CD14-positive monocyte (primary cell): ENCODE measurements at regions not wholly inside any gene's neighbourhood (a gene's known extent, or its start where the extent isn't known, plus 50 kb on each side); places are given as distances from the start of the nearest gene placed in this dataset.

Source experiments
- DNase-seq, 3 donors: peaks; one replicate each; pipeline ENCODE4 v3.0.0-alpha.2; 2011 to 2022
- H2AFZ ChIP-seq: 2 replicates; pipeline ENCODE4 v1.6.0; 2012; ENCODE audit warnings: mild to moderate bottlenecking, low read depth, low read length, inconsistent platforms; ENCODE audit not compliant: insufficient read depth, poor library complexity, severe bottlenecking
- H3K27ac ChIP-seq, 2 donors: 1 replicate in 1 of 2; 2 replicates in 1 of 2; pipeline ENCODE4 v1.5.1; 2012 to 2013; ENCODE audit warnings: low read length in 2 of 2, control low read depth in 1 of 2, inconsistent platforms in 1 of 2, low read depth in 1 of 2, mild to moderate bottlenecking in 1 of 2
- H3K27me3 ChIP-seq, 2 donors: one replicate each; pipeline versions ENCODE4 v1.6.0 to v1.6.1; 2011 to 2013; ENCODE audit warnings: low read length in 2 of 2; ENCODE audit not compliant: control insufficient read depth in 2 of 2, insufficient read depth in 2 of 2
- H3K36me3 ChIP-seq, 2 donors: replicated peaks in 1 of 2; 1 replicate in 1 of 2; 2 replicates in 1 of 2; pipeline versions ENCODE4 v1.5.1 to v1.6.1; 2012 to 2013; ENCODE audit warnings: low read length in 2 of 2, control low read depth in 1 of 2, inconsistent platforms in 1 of 2, mild to moderate bottlenecking in 1 of 2; ENCODE audit not compliant: insufficient read depth in 2 of 2, control insufficient read depth in 1 of 2
- H3K4me1 ChIP-seq, 2 donors: 1 replicate in 1 of 2; 2 replicates in 1 of 2; pipeline versions ENCODE4 v1.5.1 to v1.6.1; 2012 to 2013; ENCODE audit warnings: low read length in 2 of 2, control low read depth in 1 of 2, inconsistent platforms in 1 of 2, mild to moderate bottlenecking in 1 of 2, moderate library complexity in 1 of 2; ENCODE audit not compliant: insufficient read depth in 2 of 2, control insufficient read depth in 1 of 2
- H3K4me2 ChIP-seq: replicated peaks from 2 replicates; pipeline ENCODE3; 2012; ENCODE audit warnings: low read length, moderate library complexity, mild to moderate bottlenecking; ENCODE audit not compliant: poor library complexity, severe bottlenecking; ENCODE audit errors: extremely low read depth
- H3K4me3 ChIP-seq, 3 experiments: fragments of 200-600 bp in 1 of 3; sonication (generic) in 1 of 3; replicated peaks in 1 of 3; 1 replicate in 2 of 3; 2 replicates in 1 of 3; pipeline ENCODE4 v1.5.1; 2011 to 2013; ENCODE audit warnings: low read length in 3 of 3, mild to moderate bottlenecking in 3 of 3, control low read depth in 2 of 3, low read depth in 2 of 3, inconsistent platforms in 1 of 3, moderate library complexity in 1 of 3
- H3K79me2 ChIP-seq: 2 replicates; pipeline ENCODE4 v1.6.0; 2012; ENCODE audit warnings: mild to moderate bottlenecking, control low read depth, inconsistent platforms, low read length, moderate library complexity; ENCODE audit not compliant: insufficient read depth
- H3K9ac ChIP-seq: 2 replicates; pipeline ENCODE4 v1.6.0; 2017; ENCODE audit warnings: low read length, mild to moderate bottlenecking; ENCODE audit not compliant: insufficient read depth, poor library complexity, severe bottlenecking
- H3K9me3 ChIP-seq, 2 donors: replicated peaks in 1 of 2; 1 replicate in 1 of 2; 2 replicates in 1 of 2; pipeline versions ENCODE4 v1.5.1 to v1.6.1; 2012 to 2013; ENCODE audit warnings: low read length in 2 of 2, control low read depth in 1 of 2; ENCODE audit not compliant: control insufficient read depth in 1 of 2, insufficient read depth in 1 of 2
- H4K20me1 ChIP-seq: 2 replicates; pipeline ENCODE4 v1.6.0; 2012; ENCODE audit warnings: mild to moderate bottlenecking, low read length, control low read depth, moderate library complexity; ENCODE audit not compliant: insufficient read depth
- H3K27ac Mint-ChIP-seq, 7 donors: one replicate each; pipeline ENCODE4 v1.8.0; 2020; ENCODE audit warnings: mild to moderate bottlenecking in 7 of 7, mixed read lengths in 7 of 7, moderate library complexity in 6 of 7, inconsistent platforms in 2 of 7
- H3K27me3 Mint-ChIP-seq, 3 donors: one replicate each; pipeline ENCODE4 v1.8.0; 2021 to 2022; ENCODE audit warnings: low read depth in 3 of 3, mild to moderate bottlenecking in 3 of 3, mixed read lengths in 3 of 3, moderate library complexity in 3 of 3, inconsistent platforms in 1 of 3
- H3K36me3 Mint-ChIP-seq, 2 donors: one replicate each; pipeline ENCODE4 v1.8.0; 2020; ENCODE audit warnings: mixed read lengths in 2 of 2, inconsistent platforms in 1 of 2, mild to moderate bottlenecking in 1 of 2
- H3K4me1 Mint-ChIP-seq: one replicate; pipeline ENCODE4 v1.8.0; 2020; ENCODE audit warnings: mild to moderate bottlenecking, mixed read lengths
- H3K4me3 Mint-ChIP-seq, 2 donors: one replicate each; pipeline ENCODE4 v1.8.0; 2020; ENCODE audit warnings: mild to moderate bottlenecking in 2 of 2, mixed read lengths in 2 of 2, moderate library complexity in 1 of 2
- H3K9me3 Mint-ChIP-seq, 7 donors: one replicate each; pipeline ENCODE4 v1.8.0; 2020 to 2022; ENCODE audit warnings: mixed read lengths in 7 of 7, mild to moderate bottlenecking in 6 of 7, moderate library complexity in 6 of 7, inconsistent platforms in 2 of 7
- CTCF ChIP-seq: fragments of 200-600 bp; IDR thresholded peaks from one replicate; pipeline ENCODE4 v1.8.0; 2022; ENCODE audit warnings: antibody characterized with exemption, mild to moderate bottlenecking
- WGBS: methylation state at CpG from one replicate; pipeline ENCODE4 v1.1.5; 2013; ENCODE audit warnings: missing lambda C conversion rate; ENCODE audit not compliant: insufficient coverage; 5-methylcytosine and 5-hydroxymethylcytosine counted together
- intact Hi-C, 2 donors: fragments of 100-400 bp; cut with micrococcal nuclease; formaldehyde crosslinking; loops; one replicate each; pipeline versions ENCODE4 v1.15.0 to v1.15.1; 2023

- H3K27ac Mint-ChIP-seq = no peak overlapping the region
- TF ChIP-seq CTCF = no peak
- intact Hi-C loops = no loop called here
Measured at GRCh38 chr18:28689588-28689987, 512.7 kb upstream of the CDH2 start.

GRCh38 chr18:28684746-28685355 lies 507.9 kb upstream of the CDH2 start:
- no peak overlapping the region for H2AFZ ChIP-seq
- H3K4me3 ChIP-seq = no peak overlapping the region
- Mint-ChIP-seq H3K9me3 (peaks cover 0 to 5% (median 2%) of the 10 kb centered on the region in 7 donors), H3K4me3 (no peak overlapping the region), H3K36me3 (no peaks in the 10 kb centered on the region), H3K27ac (no peak overlapping the region), H3K27me3 (no peaks in the 10 kb centered on the region), H3K4me1 (no peaks in the 10 kb centered on the region)
- intact Hi-C loops = no loop called here
- H4K20me1 ChIP-seq = no peaks in the 10 kb centered on the region
- no peak for TF ChIP-seq CTCF
- H3K36me3 ChIP-seq = no peaks in the 10 kb centered on the region
- H3K4me2 ChIP-seq = no peak overlapping the region
- no peak overlapping the region for H3K9ac ChIP-seq
- no peaks in the 10 kb centered on the region for H3K4me1 ChIP-seq
- H3K79me2 ChIP-seq = no peaks in the 10 kb centered on the region
- no CpG with 5 or more reads among the region's 3 CpGs for WGBS
- DNase-seq = no peak
- H3K27me3 ChIP-seq = no peaks in the 10 kb centered on the region
- peaks cover 0 to 3% of the 10 kb centered on the region in 2 donors for H3K9me3 ChIP-seq
- H3K27ac ChIP-seq = no peak overlapping the region

More at GRCh38 chr18:28689588-28689987, 512.7 kb upstream of the CDH2 start:
- H3K9ac ChIP-seq = no peak overlapping the region
- no peaks in the 10 kb centered on the region for H3K79me2 ChIP-seq
- H3K4me3 Mint-ChIP-seq = no peak overlapping the region
- no peaks in the 10 kb centered on the region for H3K9me3 ChIP-seq
- H3K27ac ChIP-seq = no peak overlapping the region
- H4K20me1 ChIP-seq = no peaks in the 10 kb centered on the region
- H3K36me3 Mint-ChIP-seq = no peaks in the 10 kb centered on the region
- H3K27me3 ChIP-seq = no peaks in the 10 kb centered on the region
- no peaks in the 10 kb centered on the region for H3K36me3 ChIP-seq
- H3K4me3 ChIP-seq = no peak overlapping the region
- H3K4me1 Mint-ChIP-seq = no peaks in the 10 kb centered on the region
- no peak for DNase-seq
- peaks cover 0 to 3% (median 0%) of the 10 kb centered on the region in 3 donors for H3K27me3 Mint-ChIP-seq
- no peaks in the 10 kb centered on the region for H3K4me1 ChIP-seq
- H2AFZ ChIP-seq = no peak overlapping the region
- WGBS = no CpG with 5 or more reads among the region's 1 CpG
- H3K4me2 ChIP-seq = no peak overlapping the region
- H3K9me3 Mint-ChIP-seq = peaks cover 0 to 13% (median 4%) of the 10 kb centered on the region in 7 donors
